ENCODE measurements at regions not wholly inside any gene's neighbourhood (a gene's known extent, or its start where the extent isn't known, plus 50 kb on each side); places are given as distances from the start of the nearest gene placed in this dataset.

GRCh38 chr15:46126581-46126980, 491.8 kb downstream of the SQOR start:
- Histone ChIP-seq H4K8ac (replicated peaks; ENCODE audit: insufficient read length, low read depth, low read length) (no peak overlapping the region), H2BK20ac (ENCODE audit: low read depth, low read length, poor library complexity, severe bottlenecking) (no peak overlapping the region)
- no peak overlapping the region for H3K27ac Mint-ChIP-seq

More at GRCh38 chr15:46126581-46126980, 491.8 kb downstream of the SQOR start:
- Histone ChIP-seq H4K20me1 (ENCODE audit: control insufficient read depth, insufficient read depth, insufficient read length) (no peaks in the 10 kb centered on the region), H3K9ac (ENCODE audit: extremely low read depth, insufficient read length, low read length) (no peak overlapping the region), H3K18ac (ENCODE audit: insufficient read length, low read depth, low read length) (no peak overlapping the region), H2BK5ac (ENCODE audit: insufficient read length, low read length) (no peak overlapping the region), H2BK15ac (ENCODE audit: low read depth, low read length) (no peak overlapping the region), H3K14ac (ENCODE audit: insufficient read depth, low read length) (no peak overlapping the region), H3K79me1 (ENCODE audit: insufficient read depth, low read depth, low read length, poor library complexity, severe bottlenecking) (no peaks in the 10 kb centered on the region), H3K56ac (ENCODE audit: insufficient read length, low read depth, low read length) (no peak overlapping the region), H3K4me2 (ENCODE audit: insufficient read depth, insufficient read length, low read length) (no peak overlapping the region), H3K23ac (ENCODE audit: insufficient read length, low read depth, low read length) (no peak overlapping the region), H3K23me2 (ENCODE audit: insufficient read length, low read depth, low read length, poor library complexity, severe bottlenecking) (no peaks in the 10 kb centered on the region), H3K4ac (ENCODE audit: low read depth, low read length) (no peak overlapping the region), H3K9me3 (ENCODE audit: control insufficient read depth, low read depth, low read length) (no peaks in the 10 kb centered on the region), H3T11ph (ENCODE audit: low read length) (no peak overlapping the region), H2AK5ac (ENCODE audit: insufficient read length, low read length) (no peak overlapping the region), H3K27me3 (ENCODE audit: insufficient read depth, low read length) (no peaks in the 10 kb centered on the region), H4K91ac (ENCODE audit: insufficient read length, low read depth, low read length) (no peak overlapping the region), H3K79me2 (ENCODE audit: insufficient read depth, low read length) (no peaks in the 10 kb centered on the region), H2BK120ac (ENCODE audit: low read depth, low read length, poor library complexity, severe bottlenecking) (no peak overlapping the region), H2BK12ac (ENCODE audit: insufficient read length, low read depth, low read length) (no peak overlapping the region), H3K27ac (ENCODE audit: insufficient read length, low read depth, low read length) (no peak overlapping the region), H2AFZ (ENCODE audit: low read length) (no peak overlapping the region), H4K5ac (ENCODE audit: insufficient read length, low read depth, low read length) (no peak overlapping the region), H3K4me1 (ENCODE audit: insufficient read depth, low read length) (no peaks in the 10 kb centered on the region)
- WGBS (ENCODE audit: extremely low coverage, insufficient read length, low lambda C conversion rate) = no CpG with 5 or more reads among the region's 3 CpGs
- DNase-seq = no peak
- Mint-ChIP-seq H3K4me1 (peaks cover 0 to 3% of the 10 kb centered on the region in 2 experiments; a peak in 2 of 4 replicates), H3K4me3 (no peak overlapping the region), H3K27me3 (ENCODE audit: low read depth) (no peaks in the 10 kb centered on the region), H3K36me3 (ENCODE audit: insufficient read depth in 1 of 3, low read depth in 3 of 3) (peaks cover 2 to 16% (median 8%) of the 10 kb centered on the region in 3 experiments; a peak in 5 of 7 replicates), H3K9me3 (peaks cover 40 to 70% of the 10 kb centered on the region in 2 experiments)
- TF ChIP-seq, protein P1, sequence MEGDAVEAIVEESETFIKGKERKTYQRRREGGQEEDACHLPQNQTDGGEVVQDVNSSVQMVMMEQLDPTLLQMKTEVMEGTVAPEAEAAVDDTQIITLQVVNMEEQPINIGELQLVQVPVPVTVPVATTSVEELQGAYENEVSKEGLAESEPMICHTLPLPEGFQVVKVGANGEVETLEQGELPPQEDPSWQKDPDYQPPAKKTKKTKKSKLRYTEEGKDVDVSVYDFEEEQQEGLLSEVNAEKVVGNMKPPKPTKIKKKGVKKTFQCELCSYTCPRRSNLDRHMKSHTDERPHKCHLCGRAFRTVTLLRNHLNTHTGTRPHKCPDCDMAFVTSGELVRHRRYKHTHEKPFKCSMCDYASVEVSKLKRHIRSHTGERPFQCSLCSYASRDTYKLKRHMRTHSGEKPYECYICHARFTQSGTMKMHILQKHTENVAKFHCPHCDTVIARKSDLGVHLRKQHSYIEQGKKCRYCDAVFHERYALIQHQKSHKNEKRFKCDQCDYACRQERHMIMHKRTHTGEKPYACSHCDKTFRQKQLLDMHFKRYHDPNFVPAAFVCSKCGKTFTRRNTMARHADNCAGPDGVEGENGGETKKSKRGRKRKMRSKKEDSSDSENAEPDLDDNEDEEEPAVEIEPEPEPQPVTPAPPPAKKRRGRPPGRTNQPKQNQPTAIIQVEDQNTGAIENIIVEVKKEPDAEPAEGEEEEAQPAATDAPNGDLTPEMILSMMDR (conservative IDR thresholded peaks at IDR 0.05) = no peak

Measured in H9 (cell line).